MM.1S (cell line): ENCODE measurements at regions not wholly inside any gene's neighbourhood (a gene's known extent, or its start where the extent isn't known, plus 50 kb on each side); places are given as distances from the start of the nearest gene placed in this dataset.

Source experiments
- DNase-seq: peaks from one replicate; pipeline ENCODE4 v3.0.0-alpha.2; 2015
- H2AFZ ChIP-seq: fragments of 300-600 bp; sonication (generic); 2 replicates; pipeline ENCODE4 v1.6.0; 2016; ENCODE audit warnings: antibody characterized with exemption, low read length
- H3F3A ChIP-seq: fragments of 300-600 bp; sonication (generic); 2 replicates; pipeline ENCODE4 v1.6.1; 2016; ENCODE audit warnings: mild to moderate bottlenecking, antibody characterized with exemption, low read length, moderate library complexity, mixed read lengths; ENCODE audit not compliant: insufficient read depth
- H3K27ac ChIP-seq: fragments of 300-600 bp; sonication (generic); 2 replicates; pipeline ENCODE4 v1.5.1; 2016; ENCODE audit warnings: mild to moderate bottlenecking, low read length
- H3K27me3 ChIP-seq: fragments of 300-600 bp; sonication (generic); replicated peaks from 2 replicates; pipeline ENCODE4 v1.6.0; 2016; ENCODE audit warnings: low read length; ENCODE audit not compliant: insufficient read depth
- H3K36me3 ChIP-seq: fragments of 300-600 bp; sonication (generic); replicated peaks from 2 replicates; pipeline ENCODE4 v1.6.1; 2016; ENCODE audit warnings: mild to moderate bottlenecking, low read length, mixed read lengths; ENCODE audit not compliant: insufficient read depth
- H3K4me1 ChIP-seq: fragments of 300-600 bp; sonication (generic); 2 replicates; pipeline ENCODE4 v1.6.1; 2016; ENCODE audit warnings: low read length, mixed read lengths
- H3K4me2 ChIP-seq: fragments of 300-600 bp; sonication (generic); 2 replicates; pipeline ENCODE4 v1.6.0; 2016; ENCODE audit warnings: low read depth, low read length
- H3K4me3 ChIP-seq: fragments of 300-600 bp; sonication (generic); 2 replicates; pipeline ENCODE4 v1.5.1; 2016; ENCODE audit warnings: low read length, mixed read lengths
- H3K79me2 ChIP-seq: fragments of 300-600 bp; sonication (generic); 2 replicates; pipeline ENCODE4 v1.6.1; 2016; ENCODE audit warnings: mixed run types, low read length, mixed read lengths
- H3K9ac ChIP-seq: fragments of 300-600 bp; sonication (generic); 2 replicates; pipeline ENCODE4 v1.6.1; 2016; ENCODE audit warnings: low read length, mixed read lengths
- H3K9me2 ChIP-seq: fragments of 300-600 bp; sonication (generic); replicated peaks from 2 replicates; pipeline ENCODE4 v1.6.1; 2016; ENCODE audit warnings: mild to moderate bottlenecking, low read length, mixed read lengths; ENCODE audit not compliant: insufficient read depth
- H3K9me3 ChIP-seq: fragments of 300-600 bp; sonication (generic); replicated peaks from 2 replicates; pipeline ENCODE4 v1.6.1; 2016; ENCODE audit warnings: mild to moderate bottlenecking, low read length, mixed read lengths; ENCODE audit not compliant: insufficient read depth
- H4K20me1 ChIP-seq: fragments of 300-600 bp; sonication (generic); 2 replicates; pipeline ENCODE4 v1.6.1; 2016; ENCODE audit warnings: mild to moderate bottlenecking, low read length, moderate library complexity, mixed read lengths; ENCODE audit not compliant: insufficient read depth
- CTCF ChIP-seq: fragments of 300-600 bp; sonication (generic); IDR thresholded peaks from 2 replicates; pipeline ENCODE4 v1.5.1; 2016; ENCODE audit warnings: antibody characterized with exemption, low read length, mixed read lengths
- EZH2 ChIP-seq: fragments of 300-600 bp; sonication (generic); optimal IDR thresholded peaks from 2 replicates; pipeline ENCODE3; 2017; ENCODE audit warnings: low read depth, mild to moderate bottlenecking, antibody characterized with exemption, low read length, mixed read lengths
- EZH2phosphoT487 ChIP-seq: fragments of 300-600 bp; sonication (generic); IDR thresholded peaks from 2 replicates; pipeline ENCODE4 v1.6.1; 2018; ENCODE audit warnings: antibody characterized with exemption, low read length

- Histone ChIP-seq H3F3A (no peaks in the 10 kb centered on the region), H3K9ac (no peak overlapping the region), H2AFZ (no peak overlapping the region), H4K20me1 (no peaks in the 10 kb centered on the region), H3K9me2 (no peaks in the 10 kb centered on the region), H3K27ac (no peak overlapping the region), H3K79me2 (no peaks in the 10 kb centered on the region), H3K36me3 (no peaks in the 10 kb centered on the region), H3K9me3 (no peaks in the 10 kb centered on the region), H3K27me3 (no peaks in the 10 kb centered on the region), H3K4me3 (no peak overlapping the region), H3K4me1 (no peaks in the 10 kb centered on the region), H3K4me2 (no peak overlapping the region)
- TF ChIP-seq CTCF = no peak
- no peak for TF ChIP-seq EZH2
- TF ChIP-seq EZH2phosphoT487 = no peak
- no peak for DNase-seq
Measured at GRCh38 chr5:105034401-105034763, 1471.8 kb upstream of the NUDT12 start.

GRCh38 chr5:105033637-105034400, 1471.2 kb upstream of the NUDT12 start:
- no peaks in the 10 kb centered on the region for H3K27me3 ChIP-seq
- H2AFZ ChIP-seq = no peak overlapping the region
- no peaks in the 10 kb centered on the region for H3F3A ChIP-seq
- no peaks in the 10 kb centered on the region for H3K9me3 ChIP-seq
- no peak overlapping the region for H3K27ac ChIP-seq
- H3K9me2 ChIP-seq = no peaks in the 10 kb centered on the region
- H3K9ac ChIP-seq = no peak overlapping the region
- no peak overlapping the region for H3K4me2 ChIP-seq
- DNase-seq = no peak
- H3K4me3 ChIP-seq = no peak overlapping the region
- no peaks in the 10 kb centered on the region for H3K36me3 ChIP-seq
- no peaks in the 10 kb centered on the region for H3K4me1 ChIP-seq
- H4K20me1 ChIP-seq = no peaks in the 10 kb centered on the region
- H3K79me2 ChIP-seq = no peaks in the 10 kb centered on the region
- TF ChIP-seq CTCF (no peak), EZH2phosphoT487 (no peak), EZH2 (no peak)

GRCh38 chr5:105032917-105033316, 1470.3 kb upstream of the NUDT12 start:
- Histone ChIP-seq H3F3A (no peaks in the 10 kb centered on the region), H2AFZ (no peak overlapping the region), H3K79me2 (no peaks in the 10 kb centered on the region), H3K27me3 (no peaks in the 10 kb centered on the region), H3K4me3 (no peak overlapping the region), H3K4me2 (no peak overlapping the region), H3K4me1 (no peaks in the 10 kb centered on the region), H3K9me2 (no peaks in the 10 kb centered on the region), H3K27ac (no peak overlapping the region), H3K36me3 (no peaks in the 10 kb centered on the region), H3K9me3 (no peaks in the 10 kb centered on the region), H4K20me1 (no peaks in the 10 kb centered on the region), H3K9ac (no peak overlapping the region)
- TF ChIP-seq EZH2 = no peak
- no peak for TF ChIP-seq EZH2phosphoT487
- no peak for TF ChIP-seq CTCF
- DNase-seq = no peak
